ENCODE measurements at regions not wholly inside any gene's neighbourhood (a gene's known extent, or its start where the extent isn't known, plus 50 kb on each side); places are given as distances from the start of the nearest gene placed in this dataset.

DNA sequence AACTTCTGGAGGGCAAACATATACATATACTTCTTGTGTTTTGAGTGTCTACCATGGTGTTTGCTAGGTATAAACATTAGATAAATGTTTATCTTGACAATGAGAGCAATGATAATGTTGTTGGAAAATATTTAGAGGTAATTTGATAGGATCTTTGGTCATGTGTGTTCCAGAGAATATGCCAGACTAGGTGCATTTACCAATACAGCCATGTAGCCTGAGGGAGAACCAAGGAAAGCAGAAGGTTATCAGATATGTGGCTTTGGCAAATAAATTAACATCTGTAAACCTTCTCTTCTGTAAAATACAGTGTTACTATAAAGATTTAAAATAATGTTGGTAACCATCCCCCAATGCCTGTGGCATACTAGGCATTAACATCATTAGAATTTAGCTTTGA lies 226.8 kb downstream of the C11orf87 start:
- intact Hi-C loops (cut with DNase I), result no loop called here
- no peak for DNase-seq
- Histone ChIP-seq H3K36me3 (ENCODE audit: insufficient read depth in 1 of 2, low read depth in 1 of 2) (no peaks in the 10 kb centered on the region), H3K27me3 (ENCODE audit: insufficient read depth in 3 of 3, low read length in 2 of 3) (no peaks in the 10 kb centered on the region), H3K27ac (no peak overlapping the region), H3K4me1 (no peaks in the 10 kb centered on the region), H3K9me3 (no peaks in the 10 kb centered on the region), H3K4me3 (no peak overlapping the region)
- ATAC-seq, result no peak
- TF ChIP-seq, protein P1, sequence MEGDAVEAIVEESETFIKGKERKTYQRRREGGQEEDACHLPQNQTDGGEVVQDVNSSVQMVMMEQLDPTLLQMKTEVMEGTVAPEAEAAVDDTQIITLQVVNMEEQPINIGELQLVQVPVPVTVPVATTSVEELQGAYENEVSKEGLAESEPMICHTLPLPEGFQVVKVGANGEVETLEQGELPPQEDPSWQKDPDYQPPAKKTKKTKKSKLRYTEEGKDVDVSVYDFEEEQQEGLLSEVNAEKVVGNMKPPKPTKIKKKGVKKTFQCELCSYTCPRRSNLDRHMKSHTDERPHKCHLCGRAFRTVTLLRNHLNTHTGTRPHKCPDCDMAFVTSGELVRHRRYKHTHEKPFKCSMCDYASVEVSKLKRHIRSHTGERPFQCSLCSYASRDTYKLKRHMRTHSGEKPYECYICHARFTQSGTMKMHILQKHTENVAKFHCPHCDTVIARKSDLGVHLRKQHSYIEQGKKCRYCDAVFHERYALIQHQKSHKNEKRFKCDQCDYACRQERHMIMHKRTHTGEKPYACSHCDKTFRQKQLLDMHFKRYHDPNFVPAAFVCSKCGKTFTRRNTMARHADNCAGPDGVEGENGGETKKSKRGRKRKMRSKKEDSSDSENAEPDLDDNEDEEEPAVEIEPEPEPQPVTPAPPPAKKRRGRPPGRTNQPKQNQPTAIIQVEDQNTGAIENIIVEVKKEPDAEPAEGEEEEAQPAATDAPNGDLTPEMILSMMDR (IDR thresholded peaks at IDR 0.05), result no peak

DNA sequence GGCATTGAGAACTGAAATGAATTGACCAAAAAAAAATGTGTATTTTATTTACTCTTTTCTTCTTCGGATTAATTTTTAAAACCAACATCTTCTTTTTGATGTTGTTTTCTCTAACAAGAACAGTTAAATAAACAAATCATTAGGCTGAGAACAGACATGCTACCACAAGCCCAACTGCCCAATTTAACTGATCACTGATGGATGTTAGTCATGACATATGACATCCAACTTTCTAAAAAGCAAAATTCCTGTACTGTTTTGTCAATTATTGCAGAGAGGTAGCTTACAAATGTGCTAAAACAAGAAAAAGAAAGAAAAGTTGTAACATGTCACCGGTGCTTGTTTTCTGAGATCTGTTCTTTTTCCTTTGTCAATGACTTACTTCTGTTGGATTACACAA lies 232.1 kb downstream of the C11orf87 start:
- H3K36me3 ChIP-seq (ENCODE audit: insufficient read depth in 1 of 2, low read depth in 1 of 2), result no peaks in the 10 kb centered on the region
- no peak for ATAC-seq
- no peak overlapping the region for H3K27ac ChIP-seq
- no peaks in the 10 kb centered on the region for H3K27me3 ChIP-seq (ENCODE audit: insufficient read depth in 3 of 3, low read length in 2 of 3)
- intact Hi-C loops (cut with DNase I), result no loop called here
- H3K4me1 ChIP-seq, result no peaks in the 10 kb centered on the region
- 79 to 80% (median 80%) methylated on average over 2 of the region's 2 CpGs for WGBS, 3 donors
- no peaks in the 10 kb centered on the region for H3K9me3 ChIP-seq
- no peak overlapping the region for H3K4me3 ChIP-seq
- DNase-seq, result no peak
- TF ChIP-seq, protein P1 (IDR thresholded peaks at IDR 0.05), result no peak

DNA sequence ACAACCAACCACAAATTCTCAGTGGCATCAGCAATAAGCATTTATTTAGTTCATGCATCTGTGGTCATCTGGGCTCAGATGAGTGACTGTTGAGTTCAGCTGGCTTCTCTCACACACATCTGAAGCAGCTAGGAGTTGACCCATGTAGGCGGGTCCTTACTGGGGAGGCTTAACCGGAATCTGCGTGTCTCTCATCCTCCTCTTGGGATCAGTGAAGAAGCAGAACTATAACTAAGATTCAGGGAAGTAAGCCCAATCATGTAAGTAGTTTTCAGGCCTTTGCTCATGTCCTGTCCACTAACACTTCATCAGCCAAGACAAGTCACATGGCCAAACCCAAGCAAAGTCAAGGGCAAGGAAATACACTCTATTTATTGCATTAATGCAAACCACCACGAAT lies 236.2 kb downstream of the C11orf87 start:
- TF ChIP-seq, protein P1 (IDR thresholded peaks at IDR 0.05), result no peak
- H3K4me1 ChIP-seq, result no peaks in the 10 kb centered on the region
- H3K9me3 ChIP-seq, result no peaks in the 10 kb centered on the region
- no peak overlapping the region for H3K27ac ChIP-seq
- WGBS, 3 donors, result 59 to 74% (median 69%) methylated on average over 4 of the region's 4 CpGs
- ATAC-seq, result no peak
- H3K36me3 ChIP-seq (ENCODE audit: insufficient read depth in 1 of 2, low read depth in 1 of 2), result no peaks in the 10 kb centered on the region
- DNase-seq, result no peak
- intact Hi-C loops (cut with DNase I), result no loop called here
- H3K27me3 ChIP-seq (ENCODE audit: insufficient read depth in 3 of 3, low read length in 2 of 3), result no peaks in the 10 kb centered on the region
- no peak overlapping the region for H3K4me3 ChIP-seq

DNA sequence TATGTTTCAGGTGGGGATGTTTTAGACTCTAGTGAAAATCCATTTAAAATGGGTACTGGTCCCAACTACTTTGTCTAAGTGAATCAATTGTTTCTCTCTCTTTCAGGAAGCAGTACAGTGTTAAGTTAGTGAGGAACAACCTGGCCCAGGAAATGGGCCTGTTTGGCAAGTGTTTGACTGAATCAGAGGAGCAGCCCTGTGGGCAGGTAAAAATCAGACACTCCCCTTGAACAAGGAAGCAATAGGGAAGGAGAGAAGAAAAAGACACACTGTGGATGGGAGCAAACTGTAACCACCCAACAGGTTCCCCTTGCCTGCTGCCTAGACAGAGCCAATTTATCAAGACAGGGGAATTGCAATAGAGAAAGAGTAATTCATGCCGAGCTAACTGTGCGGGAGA lies 245.7 kb downstream of the C11orf87 start:
- ATAC-seq, result no peak
- intact Hi-C loops (cut with DNase I), result no loop called here
- H3K9me3 ChIP-seq, result no peaks in the 10 kb centered on the region
- H3K4me1 ChIP-seq, result no peaks in the 10 kb centered on the region
- 86 to 96% (median 92%) methylated on average over 2 of the region's 2 CpGs for WGBS, 3 donors
- no peak overlapping the region for H3K27ac ChIP-seq
- no peaks in the 10 kb centered on the region for H3K27me3 ChIP-seq (ENCODE audit: insufficient read depth in 3 of 3, low read length in 2 of 3)
- no peaks in the 10 kb centered on the region for H3K36me3 ChIP-seq (ENCODE audit: insufficient read depth in 1 of 2, low read depth in 1 of 2)
- no peak for DNase-seq
- TF ChIP-seq, protein P1 (IDR thresholded peaks at IDR 0.05), result no peak
- no peak overlapping the region for H3K4me3 ChIP-seq

DNA sequence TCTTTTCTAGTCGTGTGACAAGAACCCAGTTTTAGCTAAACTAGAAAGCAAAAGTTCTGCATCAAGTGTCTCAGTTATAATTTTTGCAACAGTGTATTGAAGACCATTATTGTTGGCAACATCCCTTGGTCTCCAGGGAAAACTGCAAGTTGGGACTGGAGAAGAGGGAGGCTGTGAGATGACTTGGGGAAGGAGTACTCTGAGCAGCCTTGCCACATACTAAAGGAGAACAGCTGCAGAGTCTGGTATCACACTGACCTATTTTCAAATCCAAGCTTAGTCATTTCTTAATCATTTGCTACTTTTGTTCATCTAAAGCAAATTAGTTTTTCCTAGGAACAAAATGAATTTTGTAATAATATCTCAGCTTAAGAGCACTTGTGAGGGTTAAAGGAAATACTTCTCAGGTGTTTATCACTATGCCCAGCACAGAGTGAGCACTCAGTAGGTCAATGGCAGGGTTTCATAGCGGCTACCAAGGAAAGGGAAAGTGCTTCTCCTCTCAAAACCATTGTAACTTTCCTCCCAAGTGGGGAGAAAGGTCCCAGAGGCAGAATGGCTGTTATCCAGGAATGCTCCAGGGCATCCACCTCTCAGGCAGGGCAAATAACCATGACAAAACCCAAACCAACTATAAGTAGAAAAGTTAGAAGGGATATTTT lies 247.1 kb downstream of the C11orf87 start:
- H3K27me3 ChIP-seq (ENCODE audit: insufficient read depth in 3 of 3, low read length in 2 of 3), result no peaks in the 10 kb centered on the region
- H3K4me1 ChIP-seq, result no peaks in the 10 kb centered on the region
- H3K27ac ChIP-seq, result no peak overlapping the region
- TF ChIP-seq, protein P1 (IDR thresholded peaks at IDR 0.05), result no peak
- no peak overlapping the region for H3K4me3 ChIP-seq
- no peaks in the 10 kb centered on the region for H3K36me3 ChIP-seq (ENCODE audit: insufficient read depth in 1 of 2, low read depth in 1 of 2)
- no peak for ATAC-seq
- no peaks in the 10 kb centered on the region for H3K9me3 ChIP-seq
- DNase-seq, result no peak
- WGBS, 3 donors, result 38 to 51% (median 46%) methylated on average over 2 of the region's 2 CpGs
- intact Hi-C loops (cut with DNase I), result no loop called here

Data from psoas muscle (tissue), 7 donors.